Left ventricle myocardium superior (tissue), 1 donor: ENCODE measurements at regions not wholly inside any gene's neighbourhood (a gene's known extent, or its start where the extent isn't known, plus 50 kb on each side); places are given as distances from the start of the nearest gene placed in this dataset.

ENCODE experiments used
- ATAC-seq: fragments of 200-7000 bp; cut with Tn5 transposase; one replicate; pipeline ENCODE4 v1.9.1; 2020; ENCODE audit warnings: mild to moderate bottlenecking, moderate library complexity
- DNase-seq: peaks from one replicate; pipeline ENCODE4 v3.0.0-alpha.2; 2020
- intact Hi-C: fragments of 100-400 bp; cut with micrococcal nuclease; formaldehyde crosslinking; loops from one replicate; pipeline ENCODE4 v1.11.0; 2022
- donor health status: DM: no; HTN: yes; CAD: no; lungs with severe emphysema.

- intact Hi-C loops = no loop called here
- DNase-seq (no peak), ATAC-seq (peak; percentile 15)
Measured at GRCh38 chr15:62426387-62426956, 261.4 kb upstream of the C2CD4B start.

GRCh38 chr15:62428259-62428658 is 263.2 kb upstream of the C2CD4B start:
- DNase-seq (no peak), ATAC-seq (no peak)
- intact Hi-C loops = no loop called here

DNA sequence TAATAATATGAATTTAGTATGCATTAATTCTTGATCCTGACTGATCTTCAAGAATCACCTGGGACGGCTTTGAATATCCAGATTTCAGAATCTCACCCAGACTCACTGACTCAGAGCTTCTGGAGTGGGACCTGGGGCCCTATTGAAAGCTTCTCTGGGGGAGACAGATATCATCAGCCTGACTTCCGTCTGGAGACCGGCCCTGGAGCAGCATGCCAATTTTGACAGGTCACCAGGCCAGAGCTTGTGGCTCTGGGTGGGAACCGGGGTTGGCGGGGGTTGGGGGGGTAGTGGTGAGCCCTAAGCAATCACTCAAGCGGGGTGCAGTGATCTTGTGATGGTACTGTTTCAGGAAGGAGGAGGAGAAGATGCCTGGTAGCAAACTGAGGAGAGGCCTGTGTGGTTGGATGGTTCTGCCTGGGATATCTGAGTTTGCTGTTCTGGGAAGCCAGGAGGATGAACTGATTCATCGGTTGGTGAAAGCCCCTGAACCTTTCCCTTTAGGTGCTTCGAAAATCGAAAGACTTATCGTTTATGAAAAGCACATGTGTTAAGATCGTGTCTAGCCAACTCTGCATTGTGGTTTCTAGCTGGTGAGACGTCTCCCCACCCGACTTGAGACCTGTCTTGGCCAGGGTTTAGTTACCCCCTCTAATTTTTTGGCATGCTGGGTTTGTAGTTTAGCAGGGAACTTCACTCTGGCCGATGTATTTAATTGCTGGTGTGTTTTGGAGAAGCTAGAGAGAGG is 263.9 kb upstream of the C2CD4B start:
- no peak for DNase-seq
- intact Hi-C loops = no loop called here
- peak; percentile 13 for ATAC-seq

GRCh38 chr15:62430056-62430455 is 265.0 kb upstream of the C2CD4B start:
- no peak for DNase-seq
- no peak for ATAC-seq
- intact Hi-C loops = no loop called here

DNA sequence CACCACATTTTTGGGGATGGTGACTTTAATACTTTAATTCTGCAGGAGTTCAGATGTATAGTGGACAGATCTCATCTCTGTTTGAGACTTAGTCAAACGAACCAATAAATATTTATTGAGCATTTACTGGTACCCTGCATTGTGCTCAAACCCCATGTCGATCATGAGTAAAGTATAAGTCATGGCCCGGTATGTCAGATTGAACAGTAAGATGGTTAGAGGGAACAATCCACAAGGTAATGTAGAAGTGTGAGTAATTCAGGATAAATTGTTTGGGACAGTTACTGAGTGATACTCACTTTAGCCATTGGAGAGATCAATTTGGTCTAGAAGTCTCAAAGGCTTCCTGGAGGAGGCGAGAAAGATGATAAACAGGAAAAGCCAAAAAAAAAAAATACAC is 265.5 kb upstream of the C2CD4B start:
- ATAC-seq (no peak), DNase-seq (no peak)
- intact Hi-C loops = no loop called here

GRCh38 chr15:62431008-62431797 is 266.1 kb upstream of the C2CD4B start:
- intact Hi-C loops = no loop called here
- DNase-seq (no peak), ATAC-seq (no peak)

DNA sequence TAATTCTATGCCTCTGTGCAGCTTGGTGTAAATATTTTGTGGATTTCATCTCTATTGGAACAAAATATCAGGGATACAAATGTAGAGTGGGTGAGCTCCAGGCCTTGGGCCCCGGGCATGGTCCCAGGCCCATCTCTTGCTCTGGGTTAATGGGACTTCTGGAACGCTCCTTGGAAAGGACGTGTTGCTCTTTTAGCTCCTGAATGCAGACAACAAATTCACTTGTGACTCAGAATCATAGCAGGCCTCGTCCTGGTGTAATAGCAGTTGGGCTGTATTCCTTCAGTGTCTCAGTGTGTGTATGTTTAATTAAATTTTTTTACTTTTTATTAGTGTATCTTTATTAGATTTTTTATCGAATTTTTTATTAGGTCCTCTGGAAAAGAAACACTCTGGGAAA is 266.7 kb upstream of the C2CD4B start:
- ATAC-seq = no peak
- DNase-seq = no peak
- intact Hi-C loops = no loop called here

- intact Hi-C loops = no loop called here
- DNase-seq (peak; percentile 49), ATAC-seq (peak; percentile 94)
Measured at GRCh38 chr15:62432702-62433398, 267.8 kb upstream of the C2CD4B start.

GRCh38 chr15:62436235-62436634 is 271.1 kb upstream of the C2CD4B start:
- no peak for DNase-seq
- no peak for ATAC-seq
- intact Hi-C loops = no loop called here

DNA sequence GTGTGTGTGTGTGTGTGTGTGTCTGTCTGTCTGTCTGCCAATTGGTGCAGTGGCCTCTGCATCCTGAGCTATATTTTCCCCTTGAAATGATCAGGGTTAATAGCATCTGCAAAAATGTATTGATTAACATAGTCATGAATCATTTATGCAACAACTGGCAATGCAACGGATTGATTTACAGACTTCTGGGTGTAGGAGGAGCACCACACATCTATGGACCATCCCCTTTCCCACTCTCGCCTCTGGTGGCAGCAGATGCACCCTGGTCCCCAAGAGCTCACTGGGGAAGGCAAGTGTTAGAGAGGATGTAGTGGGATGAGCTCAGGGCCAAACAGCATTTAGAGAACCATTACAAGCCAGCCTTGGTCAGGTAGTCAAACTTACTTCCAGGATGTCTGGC is 272.7 kb upstream of the C2CD4B start:
- intact Hi-C loops = no loop called here
- no peak for ATAC-seq
- no peak for DNase-seq

DNA sequence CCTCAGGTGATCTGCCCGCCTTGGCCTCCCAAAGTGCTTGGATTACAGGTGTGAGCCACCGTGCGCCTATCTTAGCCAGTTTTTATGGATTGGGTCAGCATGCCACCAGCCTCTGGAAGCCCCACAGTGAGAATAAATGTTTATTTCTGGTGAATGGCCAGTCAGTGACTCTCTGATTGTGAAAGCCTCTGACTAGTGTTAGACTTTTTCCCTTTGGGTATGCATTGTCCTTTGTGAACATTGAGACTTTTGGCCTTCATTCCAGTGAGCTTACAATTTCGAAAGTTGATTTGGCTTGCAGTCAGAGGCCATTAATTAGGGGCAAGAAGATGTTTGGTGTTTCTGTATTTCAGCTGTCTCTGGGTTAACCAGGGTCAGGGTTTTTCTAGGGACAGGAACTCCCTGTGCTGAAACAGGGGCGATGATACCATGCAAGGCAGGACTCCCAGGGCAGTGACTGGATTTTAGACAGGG is 274.5 kb upstream of the C2CD4B start:
- no peak for DNase-seq
- intact Hi-C loops = no loop called here
- peak; percentile 69 for ATAC-seq

DNA sequence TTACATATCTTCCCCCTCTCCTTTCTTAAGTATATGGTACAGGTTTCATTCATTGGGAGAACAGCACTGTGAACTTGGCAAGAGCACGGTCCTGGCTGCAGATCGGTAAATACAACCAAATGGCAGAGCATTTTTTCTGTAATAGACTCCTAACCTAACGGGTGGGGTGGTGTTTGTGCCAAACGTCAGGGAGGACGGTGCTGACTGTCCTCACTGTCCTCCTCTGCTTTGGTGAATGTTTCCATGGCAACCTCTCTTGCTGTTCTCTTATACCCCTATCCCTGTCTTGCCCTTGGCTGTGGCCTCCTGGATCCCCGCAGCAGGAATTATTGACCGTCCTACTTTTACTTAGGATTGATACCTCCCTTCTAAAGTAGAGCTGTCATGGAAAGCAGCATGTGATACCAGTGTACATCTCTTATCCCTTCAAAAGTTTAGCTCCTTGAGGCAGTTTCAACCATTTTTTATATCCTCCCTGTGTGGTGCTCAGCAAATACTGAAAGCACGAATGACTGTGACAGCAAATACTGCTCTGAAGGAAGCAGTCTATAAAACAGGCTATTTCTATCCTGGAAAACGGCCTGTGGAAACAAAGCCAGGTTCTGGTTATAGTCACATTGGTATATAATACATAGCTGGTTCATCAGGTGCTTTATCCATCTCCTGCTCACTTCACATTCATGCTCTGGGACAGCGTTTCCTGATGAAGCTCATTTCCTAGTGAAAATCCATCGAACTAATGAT is 275.4 kb upstream of the C2CD4B start:
- DNase-seq (no peak), ATAC-seq (peak; percentile 21)
- intact Hi-C loops = no loop called here

- DNase-seq (no peak), ATAC-seq (peak; percentile 34)
- intact Hi-C loops = no loop called here
Measured at GRCh38 chr15:62444104-62445022, 279.3 kb upstream of the C2CD4B start.

GRCh38 chr15:62445244-62445643 is 280.2 kb upstream of the C2CD4B start:
- intact Hi-C loops = no loop called here
- ATAC-seq (no peak), DNase-seq (no peak)

- intact Hi-C loops = no loop called here
- DNase-seq = no peak
- no peak for ATAC-seq
Measured at GRCh38 chr15:62446984-62447383, 281.9 kb upstream of the C2CD4B start.

DNA sequence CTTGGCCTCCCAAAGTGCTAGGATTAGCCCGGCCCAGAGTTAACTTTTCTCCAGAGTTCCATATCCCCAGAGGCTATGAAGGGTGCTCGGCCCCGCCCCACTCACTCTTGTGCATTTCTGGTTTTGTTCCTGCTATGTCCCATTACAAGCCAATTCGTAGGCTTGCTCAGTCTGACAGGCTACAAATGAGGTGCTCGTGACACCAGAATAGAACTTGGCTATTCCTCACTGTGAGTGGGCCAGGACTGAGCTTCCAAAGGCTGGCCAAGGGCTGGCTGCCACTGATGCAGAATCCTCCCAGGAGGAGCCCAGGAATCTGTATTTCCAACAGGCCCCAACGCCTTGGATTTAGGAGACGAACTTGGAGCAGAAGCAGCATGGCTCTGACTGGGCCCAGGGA is 282.7 kb upstream of the C2CD4B start:
- intact Hi-C loops = no loop called here
- DNase-seq (peak; percentile 68), ATAC-seq (peak; percentile 94)

GRCh38 chr15:62449638-62450037 is 284.6 kb upstream of the C2CD4B start:
- intact Hi-C loops = no loop called here
- no peak for DNase-seq
- no peak for ATAC-seq

GRCh38 chr15:62450061-62450460 is 285.0 kb upstream of the C2CD4B start:
- ATAC-seq (no peak), DNase-seq (no peak)
- intact Hi-C loops = no loop called here
